ENCODE measurements at regions not wholly inside any gene's neighbourhood (a gene's known extent, or its start where the extent isn't known, plus 50 kb on each side); places are given as distances from the start of the nearest gene placed in this dataset.

DNA sequence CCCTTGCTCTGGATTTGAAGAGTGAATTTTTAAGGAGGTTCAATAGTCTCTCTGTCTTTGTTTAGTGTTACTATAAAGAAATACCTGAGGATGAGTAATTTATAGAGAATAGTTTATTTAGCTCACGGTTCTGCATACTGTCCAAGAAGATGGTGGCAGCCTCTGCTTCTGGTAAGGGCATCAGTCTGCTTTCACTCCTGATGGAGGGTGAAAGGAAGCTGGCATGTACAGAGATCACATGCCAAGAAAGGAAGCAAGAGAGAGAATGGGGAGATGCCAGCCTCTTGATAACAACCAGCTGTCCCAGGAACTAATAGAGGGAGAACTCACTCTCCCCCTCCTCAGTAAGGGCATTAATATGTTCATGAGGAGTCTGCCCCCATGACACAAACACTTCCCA lies 917.5 kb upstream of the GOT2 start:
- TF ChIP-seq EP300 (IDR thresholded peaks at IDR 0.05): no peak
- TF ChIP-seq CBX8 (IDR thresholded peaks at IDR 0.05): no peak
- TF ChIP-seq, protein P1, sequence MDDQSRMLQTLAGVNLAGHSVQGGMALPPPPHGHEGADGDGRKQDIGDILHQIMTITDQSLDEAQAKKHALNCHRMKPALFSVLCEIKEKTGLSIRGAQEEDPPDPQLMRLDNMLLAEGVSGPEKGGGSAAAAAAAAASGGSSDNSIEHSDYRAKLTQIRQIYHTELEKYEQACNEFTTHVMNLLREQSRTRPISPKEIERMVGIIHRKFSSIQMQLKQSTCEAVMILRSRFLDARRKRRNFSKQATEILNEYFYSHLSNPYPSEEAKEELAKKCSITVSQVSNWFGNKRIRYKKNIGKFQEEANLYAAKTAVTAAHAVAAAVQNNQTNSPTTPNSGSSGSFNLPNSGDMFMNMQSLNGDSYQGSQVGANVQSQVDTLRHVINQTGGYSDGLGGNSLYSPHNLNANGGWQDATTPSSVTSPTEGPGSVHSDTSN (IDR thresholded peaks at IDR 0.05): no peak
- TF ChIP-seq, protein P2, sequence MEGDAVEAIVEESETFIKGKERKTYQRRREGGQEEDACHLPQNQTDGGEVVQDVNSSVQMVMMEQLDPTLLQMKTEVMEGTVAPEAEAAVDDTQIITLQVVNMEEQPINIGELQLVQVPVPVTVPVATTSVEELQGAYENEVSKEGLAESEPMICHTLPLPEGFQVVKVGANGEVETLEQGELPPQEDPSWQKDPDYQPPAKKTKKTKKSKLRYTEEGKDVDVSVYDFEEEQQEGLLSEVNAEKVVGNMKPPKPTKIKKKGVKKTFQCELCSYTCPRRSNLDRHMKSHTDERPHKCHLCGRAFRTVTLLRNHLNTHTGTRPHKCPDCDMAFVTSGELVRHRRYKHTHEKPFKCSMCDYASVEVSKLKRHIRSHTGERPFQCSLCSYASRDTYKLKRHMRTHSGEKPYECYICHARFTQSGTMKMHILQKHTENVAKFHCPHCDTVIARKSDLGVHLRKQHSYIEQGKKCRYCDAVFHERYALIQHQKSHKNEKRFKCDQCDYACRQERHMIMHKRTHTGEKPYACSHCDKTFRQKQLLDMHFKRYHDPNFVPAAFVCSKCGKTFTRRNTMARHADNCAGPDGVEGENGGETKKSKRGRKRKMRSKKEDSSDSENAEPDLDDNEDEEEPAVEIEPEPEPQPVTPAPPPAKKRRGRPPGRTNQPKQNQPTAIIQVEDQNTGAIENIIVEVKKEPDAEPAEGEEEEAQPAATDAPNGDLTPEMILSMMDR (IDR thresholded peaks at IDR 0.05): no peak
- TF ChIP-seq, protein P3, sequence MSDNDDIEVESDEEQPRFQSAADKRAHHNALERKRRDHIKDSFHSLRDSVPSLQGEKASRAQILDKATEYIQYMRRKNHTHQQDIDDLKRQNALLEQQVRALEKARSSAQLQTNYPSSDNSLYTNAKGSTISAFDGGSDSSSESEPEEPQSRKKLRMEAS (IDR thresholded peaks at IDR 0.05): no peak
- no peak for TF ChIP-seq RFX5 (IDR thresholded peaks at IDR 0.05)
- TF ChIP-seq MYC (IDR thresholded peaks at IDR 0.05; ENCODE audit: borderline replicate concordance, low read length): no peak
- no peak for TF ChIP-seq JUNB (IDR thresholded peaks at IDR 0.05)
- TF ChIP-seq NR3C1 (IDR thresholded peaks at IDR 0.05): no peak
- TF ChIP-seq HEYL (CRISPR knock-in tag; IDR thresholded peaks at IDR 0.05): no peak
- TF ChIP-seq, protein P4, sequence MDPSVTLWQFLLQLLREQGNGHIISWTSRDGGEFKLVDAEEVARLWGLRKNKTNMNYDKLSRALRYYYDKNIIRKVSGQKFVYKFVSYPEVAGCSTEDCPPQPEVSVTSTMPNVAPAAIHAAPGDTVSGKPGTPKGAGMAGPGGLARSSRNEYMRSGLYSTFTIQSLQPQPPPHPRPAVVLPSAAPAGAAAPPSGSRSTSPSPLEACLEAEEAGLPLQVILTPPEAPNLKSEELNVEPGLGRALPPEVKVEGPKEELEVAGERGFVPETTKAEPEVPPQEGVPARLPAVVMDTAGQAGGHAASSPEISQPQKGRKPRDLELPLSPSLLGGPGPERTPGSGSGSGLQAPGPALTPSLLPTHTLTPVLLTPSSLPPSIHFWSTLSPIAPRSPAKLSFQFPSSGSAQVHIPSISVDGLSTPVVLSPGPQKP (IDR thresholded peaks at IDR 0.05; ENCODE audit: low read depth, low read length): no peak
- TF ChIP-seq RAD21 (conservative IDR thresholded peaks at IDR 0.05 in 1 of 2, IDR thresholded peaks at IDR 0.05 in 1 of 2): no peak
- TF ChIP-seq, protein P5, sequence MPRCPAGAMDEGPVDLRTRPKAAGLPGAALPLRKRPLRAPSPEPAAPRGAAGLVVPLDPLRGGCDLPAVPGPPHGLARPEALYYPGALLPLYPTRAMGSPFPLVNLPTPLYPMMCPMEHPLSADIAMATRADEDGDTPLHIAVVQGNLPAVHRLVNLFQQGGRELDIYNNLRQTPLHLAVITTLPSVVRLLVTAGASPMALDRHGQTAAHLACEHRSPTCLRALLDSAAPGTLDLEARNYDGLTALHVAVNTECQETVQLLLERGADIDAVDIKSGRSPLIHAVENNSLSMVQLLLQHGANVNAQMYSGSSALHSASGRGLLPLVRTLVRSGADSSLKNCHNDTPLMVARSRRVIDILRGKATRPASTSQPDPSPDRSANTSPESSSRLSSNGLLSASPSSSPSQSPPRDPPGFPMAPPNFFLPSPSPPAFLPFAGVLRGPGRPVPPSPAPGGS (IDR thresholded peaks at IDR 0.05): no peak
